ENCODE measurements at regions not wholly inside any gene's neighbourhood (a gene's known extent, or its start where the extent isn't known, plus 50 kb on each side); places are given as distances from the start of the nearest gene placed in this dataset.
"Not testable (repeated sequence)": the region's sequence is repeated elsewhere in the genome, so short reads cannot be mapped to it uniquely, and the experiment has no call there.

DNA sequence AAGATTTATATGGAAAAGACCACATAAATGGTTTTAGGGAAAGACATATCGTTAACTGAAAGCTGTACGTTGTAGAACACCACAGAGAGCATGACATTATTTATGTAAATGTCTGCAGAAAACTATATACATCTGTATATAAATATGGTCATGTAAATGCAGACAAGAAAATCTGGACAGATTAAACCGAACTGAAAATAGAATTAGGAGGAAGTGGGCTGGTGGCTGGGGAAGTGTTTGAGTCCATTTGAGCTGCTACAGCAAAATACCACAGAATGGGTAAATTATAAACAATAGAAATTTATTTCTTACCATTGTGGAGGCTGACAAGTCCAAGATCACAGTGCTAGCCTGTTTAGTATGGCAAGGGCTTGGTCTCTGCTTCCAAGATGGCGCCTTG, 56.3 kb upstream of the USP6NL start:
- H3K4me3 ChIP-seq (ENCODE audit: control insufficient read depth, low read depth, low read length) = no peak overlapping the region
- DNase-seq (ENCODE audit: low read depth) = no peak
- TF ChIP-seq, protein P1, sequence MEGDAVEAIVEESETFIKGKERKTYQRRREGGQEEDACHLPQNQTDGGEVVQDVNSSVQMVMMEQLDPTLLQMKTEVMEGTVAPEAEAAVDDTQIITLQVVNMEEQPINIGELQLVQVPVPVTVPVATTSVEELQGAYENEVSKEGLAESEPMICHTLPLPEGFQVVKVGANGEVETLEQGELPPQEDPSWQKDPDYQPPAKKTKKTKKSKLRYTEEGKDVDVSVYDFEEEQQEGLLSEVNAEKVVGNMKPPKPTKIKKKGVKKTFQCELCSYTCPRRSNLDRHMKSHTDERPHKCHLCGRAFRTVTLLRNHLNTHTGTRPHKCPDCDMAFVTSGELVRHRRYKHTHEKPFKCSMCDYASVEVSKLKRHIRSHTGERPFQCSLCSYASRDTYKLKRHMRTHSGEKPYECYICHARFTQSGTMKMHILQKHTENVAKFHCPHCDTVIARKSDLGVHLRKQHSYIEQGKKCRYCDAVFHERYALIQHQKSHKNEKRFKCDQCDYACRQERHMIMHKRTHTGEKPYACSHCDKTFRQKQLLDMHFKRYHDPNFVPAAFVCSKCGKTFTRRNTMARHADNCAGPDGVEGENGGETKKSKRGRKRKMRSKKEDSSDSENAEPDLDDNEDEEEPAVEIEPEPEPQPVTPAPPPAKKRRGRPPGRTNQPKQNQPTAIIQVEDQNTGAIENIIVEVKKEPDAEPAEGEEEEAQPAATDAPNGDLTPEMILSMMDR (conservative IDR thresholded peaks at IDR 0.05; ENCODE audit: control insufficient read depth, insufficient read depth, low read depth, low read length) = no peak

DNA sequence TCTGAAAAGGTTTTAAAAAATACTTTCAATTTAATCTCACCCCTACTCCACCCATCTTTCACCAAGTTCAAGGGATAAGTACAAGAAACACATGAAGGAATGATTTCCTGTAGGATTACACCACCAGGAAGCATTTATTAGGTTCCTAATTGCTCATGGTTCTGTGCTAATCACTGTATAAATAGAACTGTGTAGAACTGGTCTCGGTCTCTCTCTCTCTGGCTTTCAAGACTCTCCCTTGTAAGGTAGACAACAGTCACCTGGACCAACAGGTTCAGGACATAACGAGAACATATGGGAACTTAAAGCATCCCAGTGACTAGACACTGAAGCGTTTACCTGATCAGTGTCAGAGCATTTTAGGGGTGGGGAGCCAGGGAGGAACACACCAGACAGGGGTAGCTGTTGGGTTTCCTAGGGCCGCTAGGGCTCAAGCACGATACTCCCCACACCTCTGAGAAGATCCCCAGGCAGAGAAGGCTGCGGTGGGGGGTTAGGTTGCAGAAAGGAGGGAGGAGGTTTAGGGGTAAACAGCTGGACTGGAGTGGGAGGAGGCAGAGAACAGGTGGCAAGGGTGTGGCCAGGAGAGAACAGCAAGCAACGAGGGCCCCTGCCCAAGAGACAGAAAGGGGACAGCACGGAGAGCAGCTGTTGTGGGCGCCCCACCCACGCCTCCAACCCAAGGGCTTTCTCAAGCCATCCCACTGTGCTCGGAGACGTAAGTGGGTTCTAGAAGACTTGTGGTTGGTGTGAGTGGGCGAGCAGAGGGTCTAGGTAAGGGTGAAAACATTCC, 52.5 kb upstream of the USP6NL start:
- no peak for DNase-seq (ENCODE audit: low read depth)
- H3K4me3 ChIP-seq (ENCODE audit: control insufficient read depth, low read depth, low read length) = no peak overlapping the region
- TF ChIP-seq, protein P1 (conservative IDR thresholded peaks at IDR 0.05; ENCODE audit: control insufficient read depth, insufficient read depth, low read depth, low read length) = no peak

DNA sequence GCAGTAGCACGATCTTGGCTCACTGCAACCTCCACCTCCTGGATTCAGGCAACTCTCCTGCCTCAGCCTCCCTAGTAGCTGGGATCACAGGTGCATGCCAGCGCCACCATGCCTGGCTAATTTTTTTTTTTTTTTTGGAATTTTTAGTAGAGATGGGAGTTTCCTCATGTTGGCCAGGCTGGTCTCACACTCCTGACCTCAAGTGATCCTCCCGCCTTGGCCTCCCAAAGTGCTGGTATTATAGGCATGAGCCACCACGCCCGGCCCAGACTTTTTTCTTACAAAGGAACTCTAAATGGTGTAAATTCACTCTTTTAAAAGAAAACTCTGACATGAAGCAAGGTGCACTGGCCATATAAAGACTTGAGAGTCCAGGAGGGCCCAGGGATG, 51.7 kb upstream of the USP6NL start:
- DNase-seq (ENCODE audit: low read depth); H3K4me3 ChIP-seq (ENCODE audit: control insufficient read depth, low read depth, low read length): not testable (repeated sequence)

DNA sequence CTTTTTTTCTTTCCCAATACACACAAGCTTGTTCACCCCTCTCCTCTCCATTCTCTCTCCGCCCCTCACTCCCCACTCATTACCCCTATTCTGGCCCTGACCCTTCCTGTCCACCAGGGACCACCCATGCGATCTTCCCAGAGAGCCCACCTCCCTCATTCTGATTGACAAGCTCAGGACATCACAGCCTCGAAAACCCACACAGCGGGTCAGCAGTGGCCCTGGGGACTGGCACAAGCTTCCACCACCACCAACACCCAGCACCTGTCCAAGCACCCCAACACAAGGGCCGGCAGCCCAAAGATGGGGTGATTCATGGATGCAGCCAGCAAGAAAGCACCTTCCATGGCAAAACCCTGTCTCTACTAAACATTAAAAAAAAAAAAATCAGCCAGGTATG, 50.0 kb upstream of the USP6NL start:
- H3K4me3 ChIP-seq (ENCODE audit: control insufficient read depth, low read depth, low read length) = no peak overlapping the region
- TF ChIP-seq, protein P1 (conservative IDR thresholded peaks at IDR 0.05; ENCODE audit: control insufficient read depth, insufficient read depth, low read depth, low read length) = no peak
- no peak for DNase-seq (ENCODE audit: low read depth)
